Globus pallidus (tissue), 1 donor: ENCODE measurements at regions not wholly inside any gene's neighbourhood (a gene's known extent, or its start where the extent isn't known, plus 50 kb on each side); places are given as distances from the start of the nearest gene placed in this dataset.

ENCODE experiments used
- DNase-seq: peaks from one replicate; pipeline ENCODE4 v3.0.0-alpha.2; 2015; ENCODE audit warnings: low spot score

GRCh38 chr13:70375718-70376117 is 267.5 kb upstream of the KLHL1 start:
- DNase-seq, result no peak

DNA sequence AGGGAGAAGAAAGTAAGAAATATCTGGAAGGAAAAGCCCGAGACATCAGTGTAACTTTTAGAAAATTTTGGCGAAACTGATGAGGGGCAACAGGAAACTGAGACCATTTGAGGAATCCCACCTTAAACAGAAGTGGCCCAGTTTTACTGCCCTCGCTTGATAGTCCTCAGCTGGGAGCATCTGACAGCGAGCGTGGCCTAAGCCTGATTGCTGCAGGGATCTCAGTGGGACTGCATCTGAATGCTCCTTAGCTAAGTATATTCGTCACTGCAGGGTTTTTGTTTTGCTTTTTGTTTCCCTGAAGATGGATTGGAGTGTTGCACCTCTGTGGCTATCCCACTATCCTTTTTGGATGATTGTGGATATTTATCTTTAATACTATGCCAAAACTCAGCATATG is 262.7 kb upstream of the KLHL1 start:
- DNase-seq, result no peak

DNA sequence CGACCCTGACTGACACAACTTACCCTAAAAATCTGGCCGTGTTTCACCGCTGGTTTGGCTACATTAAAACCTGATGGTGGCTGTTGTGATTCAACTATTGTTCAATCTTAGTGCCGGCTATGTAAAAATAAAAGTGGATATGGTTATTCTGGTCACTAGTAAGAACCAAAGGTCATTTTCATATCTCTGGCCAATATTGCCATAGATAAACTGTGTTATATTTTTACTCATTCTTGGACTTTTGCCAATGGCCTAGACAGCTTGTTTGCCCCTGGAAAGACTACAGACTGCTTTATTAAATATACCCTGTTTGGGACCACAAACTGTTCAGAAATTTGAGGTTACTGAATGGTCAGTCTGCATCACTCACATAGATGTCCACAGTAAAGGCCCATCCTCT is 258.5 kb upstream of the KLHL1 start:
- no peak for DNase-seq

DNA sequence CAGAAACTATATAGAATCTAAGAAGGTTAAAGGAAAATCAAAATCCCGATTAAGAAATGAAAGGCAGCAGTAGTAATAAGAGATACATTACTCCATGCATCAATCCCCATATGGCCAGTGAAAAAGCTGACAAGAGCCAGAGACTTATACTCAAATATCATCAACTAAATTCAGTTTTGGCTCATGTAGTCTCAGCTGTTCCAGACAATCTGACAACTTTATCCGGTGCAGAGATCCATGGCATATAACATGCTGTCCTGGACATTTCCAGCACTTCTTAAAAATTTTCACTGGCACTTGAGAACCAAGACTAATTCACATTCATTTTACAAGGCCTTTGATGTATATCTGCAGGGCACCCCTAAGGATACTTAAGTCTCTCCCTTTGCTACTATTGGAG is 255.7 kb upstream of the KLHL1 start:
- no peak for DNase-seq

DNA sequence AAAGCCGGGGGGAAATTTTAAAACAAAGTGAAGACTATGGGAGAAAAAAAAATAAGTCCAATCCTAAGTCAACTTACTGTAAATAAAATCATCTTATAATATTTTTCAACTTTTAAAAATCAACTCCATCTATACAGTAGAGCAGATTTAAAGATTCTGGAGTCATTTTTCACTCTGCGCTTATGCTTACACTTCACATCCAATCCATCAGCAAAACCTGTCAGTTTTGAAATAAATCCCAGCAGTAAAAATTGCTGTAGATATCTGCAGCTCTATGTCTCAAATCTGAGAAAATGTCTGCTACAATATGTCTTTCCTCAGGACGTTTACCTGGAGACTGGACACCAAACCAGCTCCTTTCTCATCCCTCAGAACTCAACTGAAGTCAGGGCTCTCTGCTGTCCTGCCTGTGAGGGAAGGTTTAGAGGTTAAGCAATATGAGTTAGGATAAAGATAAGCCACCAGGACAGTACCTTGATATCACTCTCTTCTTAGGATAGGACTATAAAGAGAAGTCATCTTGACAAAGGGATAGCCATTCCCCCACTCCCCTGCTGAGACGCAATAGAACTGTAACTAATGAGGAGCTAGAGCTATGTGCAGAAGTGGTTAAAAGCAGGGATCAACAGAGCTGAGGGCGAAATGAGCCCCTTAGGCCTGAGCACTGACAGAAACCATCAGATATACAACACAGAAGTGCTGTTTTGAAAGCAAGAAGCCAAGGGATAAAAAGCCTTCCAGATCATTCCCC is 254.7 kb upstream of the KLHL1 start:
- no peak for DNase-seq

GRCh38 chr13:70357031-70357430 is 248.8 kb upstream of the KLHL1 start:
- DNase-seq, result no peak

- DNase-seq, result no peak
These were observed 244.8 kb upstream of the KLHL1 start for GRCh38 chr13:70353096-70353495.

- no peak for DNase-seq
These were observed 239.8 kb upstream of the KLHL1 start for GRCh38 chr13:70347947-70348620.

DNA sequence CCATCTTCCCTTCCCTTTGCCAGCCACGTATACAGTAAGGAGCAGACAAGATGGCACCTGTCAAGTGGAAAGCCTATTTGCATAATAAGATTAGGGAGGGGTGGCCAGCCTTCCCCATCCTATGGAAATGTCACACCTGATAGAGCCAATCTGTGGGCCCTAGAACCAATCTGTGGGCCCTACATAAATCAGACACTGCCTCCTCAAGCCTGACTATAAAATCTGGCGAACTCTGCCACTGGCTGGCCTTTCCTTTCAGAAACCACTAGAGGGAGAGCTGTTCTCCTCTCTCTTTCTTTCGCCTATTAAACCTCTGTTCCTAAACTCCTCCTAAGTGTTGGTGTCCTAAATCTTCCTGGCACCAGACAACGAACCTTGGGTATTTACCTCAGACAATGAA is 231.5 kb upstream of the KLHL1 start:
- no peak for DNase-seq

- no peak for DNase-seq
These were observed 230.4 kb upstream of the KLHL1 start for GRCh38 chr13:70338609-70339008.

GRCh38 chr13:70336866-70337265 is 228.6 kb upstream of the KLHL1 start:
- DNase-seq, result no peak

DNA sequence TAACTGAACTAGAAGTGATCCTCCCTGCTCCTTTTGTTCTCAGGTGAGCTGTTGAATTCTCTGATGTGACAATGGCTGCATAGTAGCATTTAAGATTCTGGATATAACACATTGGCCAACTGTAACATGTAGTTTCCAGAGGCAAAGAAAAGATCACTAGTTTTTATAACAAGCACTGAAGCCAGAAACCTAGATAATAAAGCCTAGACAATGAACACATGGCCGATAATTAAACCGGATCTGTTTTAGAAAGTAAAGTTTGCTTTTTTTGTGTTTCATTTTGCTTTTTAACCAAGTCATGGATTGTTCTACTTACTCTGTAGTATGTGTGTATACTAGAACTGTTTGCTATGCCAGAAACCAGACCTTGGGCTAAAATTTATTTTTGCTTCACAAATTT is 225.5 kb upstream of the KLHL1 start:
- DNase-seq, result no peak

DNA sequence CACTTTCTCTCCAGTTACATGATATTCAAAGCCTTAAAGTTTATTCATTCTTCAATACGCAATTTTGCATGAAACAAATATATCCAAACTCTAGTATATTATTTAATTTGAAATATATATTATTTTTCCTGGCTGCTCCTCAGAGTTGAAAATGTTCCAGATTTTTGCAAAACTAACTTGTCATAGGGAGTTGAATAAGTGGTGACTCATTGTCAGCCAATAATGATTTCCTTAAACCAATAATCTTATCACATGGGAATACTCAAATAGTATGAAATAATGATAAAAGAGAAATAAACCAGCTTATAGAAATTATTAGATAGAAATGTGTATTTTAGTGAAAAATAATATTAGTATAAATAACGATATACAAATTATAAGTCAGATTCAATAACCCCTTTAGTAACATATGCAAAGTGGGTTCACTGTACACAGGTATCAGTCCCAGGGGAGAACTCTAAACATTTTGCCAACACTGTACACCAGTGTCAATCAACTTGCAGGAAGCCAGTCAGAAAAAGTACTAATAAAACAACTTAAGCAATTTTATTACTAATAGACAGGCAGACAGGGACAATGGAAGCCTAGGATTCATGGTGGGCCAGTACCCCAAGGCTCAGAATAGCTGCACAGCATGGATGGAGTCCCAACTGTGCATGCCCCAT is 222.6 kb upstream of the KLHL1 start:
- DNase-seq, result no peak

DNA sequence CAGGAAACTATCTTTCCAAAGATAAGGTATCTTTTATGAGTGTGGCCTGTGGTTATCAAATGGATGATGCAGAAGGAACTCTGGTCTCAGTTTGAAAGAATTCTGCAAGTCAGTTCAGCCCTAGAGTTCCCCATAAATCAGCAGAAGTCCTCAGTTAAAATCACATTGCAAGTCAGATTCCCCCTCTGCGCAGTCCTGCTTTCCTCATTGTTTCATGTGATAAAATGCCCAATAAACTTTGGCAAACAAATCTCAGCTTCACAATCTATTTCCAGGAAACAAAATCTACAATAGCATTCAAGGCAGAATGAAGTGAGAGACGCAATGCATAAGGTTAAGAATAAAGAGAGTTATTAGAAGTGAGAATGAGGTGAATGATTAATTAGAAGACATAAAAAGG is 216.3 kb upstream of the KLHL1 start:
- no peak for DNase-seq

DNA sequence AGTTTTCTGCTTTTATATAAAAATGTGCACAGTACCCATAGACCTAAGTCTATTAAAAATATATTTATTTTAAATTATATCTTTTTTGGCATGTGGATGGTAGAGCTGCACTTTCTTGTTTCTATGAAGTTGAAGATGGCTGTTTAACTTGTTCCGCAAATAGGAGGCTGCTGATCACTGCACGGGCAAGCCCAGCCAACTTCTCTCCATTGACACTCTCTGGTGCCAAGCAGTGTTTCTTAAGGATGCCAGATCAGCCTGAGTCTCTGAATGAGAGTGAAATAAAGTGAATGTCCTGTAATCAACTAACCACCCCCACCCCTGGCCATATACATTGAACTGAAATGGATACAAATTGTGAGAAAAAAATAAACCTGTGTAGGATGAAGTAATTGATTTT is 202.9 kb upstream of the KLHL1 start:
- DNase-seq, result no peak

- peak; percentile 14 for DNase-seq
These were observed 202.3 kb upstream of the KLHL1 start for GRCh38 chr13:70310396-70311119.

DNA sequence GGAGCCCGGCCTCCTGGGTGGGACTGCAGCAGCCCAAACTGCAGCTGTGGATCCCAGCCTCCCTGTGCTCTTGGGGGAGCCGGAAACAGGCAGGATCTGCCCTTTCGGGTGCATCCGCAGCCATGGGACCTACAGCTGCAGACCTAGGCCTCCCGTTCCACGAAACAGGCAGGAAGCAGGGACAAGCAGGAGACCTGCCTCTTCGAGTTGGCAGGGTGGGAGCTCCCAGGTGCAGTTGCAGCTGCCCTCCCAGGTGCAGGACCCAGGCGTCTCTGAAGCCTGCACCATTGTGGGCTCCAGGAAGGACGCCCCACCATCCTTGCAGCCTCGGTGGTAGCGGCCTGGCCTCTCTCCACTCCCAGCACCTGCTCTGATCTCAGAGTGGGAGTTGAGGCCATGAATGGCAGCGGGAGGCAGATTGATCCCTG is 189.0 kb upstream of the KLHL1 start:
- no peak for DNase-seq

DNA sequence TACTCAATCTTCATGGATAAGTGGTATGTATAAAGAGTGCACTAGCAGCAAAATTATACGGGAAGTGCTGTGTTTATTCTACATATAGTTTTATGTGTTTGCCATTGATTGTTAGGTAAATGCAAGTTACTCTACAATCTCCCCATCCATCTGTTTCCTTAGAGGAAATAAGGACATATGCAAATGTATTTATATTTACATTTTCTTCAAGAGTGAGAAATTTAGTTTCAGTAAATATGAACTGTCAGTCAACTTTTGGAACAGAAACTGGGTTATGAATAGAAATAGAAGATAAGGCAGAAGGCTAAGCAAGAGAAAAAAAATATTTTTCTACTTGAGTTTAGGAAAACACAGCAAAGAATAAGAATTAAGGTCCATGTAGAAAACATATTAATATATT is 176.1 kb upstream of the KLHL1 start:
- DNase-seq, result no peak

DNA sequence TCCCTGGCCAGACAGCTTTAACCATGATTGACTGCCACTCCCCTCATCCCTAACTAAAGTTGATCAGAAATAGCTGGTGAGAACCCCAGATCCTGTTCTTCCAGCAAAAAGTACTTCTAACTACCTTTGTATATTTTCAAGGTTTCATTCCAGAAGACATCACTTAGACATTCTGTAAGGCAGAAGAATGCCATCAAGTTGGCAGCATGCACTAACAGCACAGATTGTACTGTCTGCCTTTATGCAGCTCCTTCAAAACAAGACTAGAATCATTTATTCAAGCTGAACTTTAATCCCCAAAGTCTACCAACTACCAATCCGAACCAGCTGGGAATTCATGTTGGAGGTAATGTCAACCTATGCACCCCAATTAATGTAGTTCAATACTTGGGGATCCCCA is 167.6 kb upstream of the KLHL1 start:
- DNase-seq, result no peak

DNA sequence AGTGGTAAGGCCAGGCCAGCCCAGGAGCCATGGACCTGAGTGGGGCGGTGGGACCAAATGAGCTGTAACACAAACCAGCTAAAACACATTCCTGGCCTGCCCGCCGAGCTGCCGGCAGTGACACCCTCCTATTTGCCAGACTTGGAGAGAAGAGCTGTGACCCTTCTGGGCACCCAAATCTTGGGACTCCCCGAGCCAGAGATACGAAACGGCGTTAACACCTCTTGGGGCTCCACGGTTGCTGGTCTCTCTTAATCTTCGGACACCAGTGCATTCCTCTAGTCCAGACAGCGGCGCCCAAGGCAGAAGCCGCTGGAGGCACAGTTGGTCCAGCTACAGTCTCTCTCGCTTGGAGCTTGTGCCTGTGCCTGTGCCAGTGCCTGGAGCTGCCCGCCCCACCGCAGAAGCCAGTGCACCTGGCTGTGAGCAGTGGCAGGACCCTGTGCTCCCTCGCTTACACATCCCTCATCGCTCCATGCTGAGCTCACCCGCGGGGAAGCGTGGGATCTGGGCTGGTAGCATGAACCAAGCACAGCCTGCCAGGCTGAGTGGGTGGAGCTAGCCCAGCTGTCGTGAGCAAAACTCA is 147.2 kb upstream of the KLHL1 start:
- no peak for DNase-seq

GRCh38 chr13:70253834-70254233 is 145.6 kb upstream of the KLHL1 start:
- no peak for DNase-seq

DNA sequence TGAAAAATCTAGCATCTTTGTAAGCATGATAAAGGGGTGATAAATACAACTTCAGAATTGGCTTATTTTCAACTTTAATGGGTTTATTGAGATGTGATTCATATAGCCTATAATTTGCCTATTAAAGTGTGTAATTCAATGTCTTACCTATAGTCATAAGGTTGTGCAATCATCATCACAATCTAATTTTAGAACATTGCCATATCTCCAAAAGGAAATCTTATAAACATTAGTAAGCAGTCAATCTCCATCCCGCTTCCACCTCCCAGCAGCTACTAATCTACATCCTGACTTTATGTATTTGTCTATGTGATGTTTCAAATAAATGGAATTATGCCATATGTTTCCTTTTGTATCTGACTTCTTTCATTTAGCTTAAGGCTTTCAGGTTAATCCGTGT is 145.2 kb upstream of the KLHL1 start:
- DNase-seq, result no peak
